Esophagus squamous epithelium (tissue), 5 donors: ENCODE measurements at regions not wholly inside any gene's neighbourhood (a gene's known extent, or its start where the extent isn't known, plus 50 kb on each side); places are given as distances from the start of the nearest gene placed in this dataset.

Experiments
- DNase-seq: peaks from one replicate; lab custom pipeline; 2025; lab: John Stamatoyannopoulos, UW
- H3K27ac ChIP-seq, 4 donors: fragments of 200-600 bp; sonication (generic); one replicate each; pipeline ENCODE4 v1.5.1; 2016 to 2019; ENCODE audit warnings: mild to moderate bottlenecking in 1 of 4
- H3K27me3 ChIP-seq, 4 donors: fragments of 200-600 bp; sonication (generic); 1 replicate in 3 of 4; 2 replicates in 1 of 4; pipeline versions ENCODE4 v1.5.1 to v1.6.0; 2017 to 2021; ENCODE audit warnings: antibody characterized with exemption in 1 of 4
- H3K36me3 ChIP-seq, 3 donors: fragments of 200-600 bp; sonication (generic); one replicate each; pipeline ENCODE4 v1.5.1; 2016 to 2019
- H3K4me1 ChIP-seq, 3 donors: fragments of 200-600 bp; sonication (generic); one replicate each; pipeline ENCODE4 v1.5.1; 2017 to 2019
- H3K4me3 ChIP-seq, 4 donors: fragments of 200-600 bp; sonication (generic); 1 replicate in 3 of 4; 2 replicates in 1 of 4; pipeline ENCODE4 v1.5.1; 2016 to 2019; ENCODE audit warnings: mild to moderate bottlenecking in 2 of 4, moderate library complexity in 1 of 4
- H3K9me3 ChIP-seq, 3 donors: fragments of 200-600 bp; sonication (generic); one replicate each; pipeline ENCODE4 v1.5.1; 2016 to 2019
- POLR2A ChIP-seq, 4 donors: fragments of 450-650 bp; IDR thresholded peaks; one replicate each; pipeline ENCODE4 v1.6.1; 2017; ENCODE audit warnings: antibody characterized with exemption in 4 of 4, mild to moderate bottlenecking in 4 of 4, moderate library complexity in 3 of 4
- WGBS, 2 donors: methylation state at CpG; one replicate each; pipeline ENCODE4 v1.1.5; 2018; 5-methylcytosine and 5-hydroxymethylcytosine counted together
- intact Hi-C: fragments of 100-400 bp; cut with DNase I; formaldehyde crosslinking; loops from one replicate; pipeline ENCODE4 v1.15.0; 2022
- TF ChIP-seq, protein P1 (sequence below), 6 experiments: fragments of 450-650 bp in 4 of 6; fragments of 200-600 bp in 2 of 6; sonication (generic) in 2 of 6; IDR thresholded peaks; one replicate each; pipeline ENCODE4 v1.5.1; 2016 to 2019; ENCODE audit warnings: antibody characterized with exemption in 6 of 6, mild to moderate bottlenecking in 4 of 6, moderate library complexity in 4 of 6
- donor health status: DM: yes; HTN: yes; CAD: no.

DNA sequence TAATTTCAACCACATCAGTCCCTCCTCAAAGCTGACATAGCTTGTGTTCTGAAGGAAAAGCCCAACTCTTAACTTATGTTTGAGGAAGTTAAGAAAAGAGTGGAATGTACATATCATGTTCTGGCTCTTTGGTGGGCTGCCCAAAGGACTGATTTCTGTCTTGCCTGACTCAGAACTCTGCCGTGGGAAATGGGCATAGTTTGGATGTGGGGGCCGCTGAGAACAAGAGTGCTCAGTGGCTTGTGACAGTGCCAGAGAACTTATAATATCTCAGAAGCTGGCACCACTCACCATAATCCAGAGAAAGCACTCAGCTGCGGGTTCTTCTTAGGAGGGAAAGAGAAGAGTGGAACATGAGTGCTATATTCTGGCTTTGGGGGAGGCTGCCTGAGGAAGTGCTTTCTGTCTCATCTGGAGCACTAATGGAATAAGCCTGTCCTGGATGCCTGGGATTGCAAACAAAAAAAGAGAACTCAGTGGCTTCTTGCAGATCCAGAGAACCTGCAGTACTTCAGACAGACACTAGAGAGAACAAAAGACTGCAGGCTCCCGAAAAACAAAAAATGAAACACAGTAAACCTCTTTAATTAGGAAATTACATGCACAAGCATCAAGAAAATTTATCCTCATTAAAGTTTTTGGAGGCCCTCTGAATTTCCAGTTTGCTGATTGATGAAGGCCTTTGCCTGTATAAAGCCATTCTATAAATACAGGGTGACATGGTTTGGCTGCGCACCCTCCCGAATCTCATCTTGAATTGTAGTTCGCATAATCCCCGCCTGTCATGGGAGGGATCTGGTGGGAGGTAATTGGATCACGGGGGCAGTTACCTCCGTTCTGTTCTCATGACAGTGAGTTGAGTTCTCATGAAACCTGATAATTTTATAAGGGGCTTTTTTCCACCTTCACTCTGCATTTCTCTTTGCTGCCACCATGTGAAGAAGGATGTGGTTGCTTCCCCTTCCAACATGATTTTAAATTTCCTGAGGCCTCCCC is 207.0 kb downstream of the DMAC1 start:
- intact Hi-C loops: no loop called here
- no peak for TF ChIP-seq POLR2A (IDR thresholded peaks at IDR 0.05)
- TF ChIP-seq, protein P1, sequence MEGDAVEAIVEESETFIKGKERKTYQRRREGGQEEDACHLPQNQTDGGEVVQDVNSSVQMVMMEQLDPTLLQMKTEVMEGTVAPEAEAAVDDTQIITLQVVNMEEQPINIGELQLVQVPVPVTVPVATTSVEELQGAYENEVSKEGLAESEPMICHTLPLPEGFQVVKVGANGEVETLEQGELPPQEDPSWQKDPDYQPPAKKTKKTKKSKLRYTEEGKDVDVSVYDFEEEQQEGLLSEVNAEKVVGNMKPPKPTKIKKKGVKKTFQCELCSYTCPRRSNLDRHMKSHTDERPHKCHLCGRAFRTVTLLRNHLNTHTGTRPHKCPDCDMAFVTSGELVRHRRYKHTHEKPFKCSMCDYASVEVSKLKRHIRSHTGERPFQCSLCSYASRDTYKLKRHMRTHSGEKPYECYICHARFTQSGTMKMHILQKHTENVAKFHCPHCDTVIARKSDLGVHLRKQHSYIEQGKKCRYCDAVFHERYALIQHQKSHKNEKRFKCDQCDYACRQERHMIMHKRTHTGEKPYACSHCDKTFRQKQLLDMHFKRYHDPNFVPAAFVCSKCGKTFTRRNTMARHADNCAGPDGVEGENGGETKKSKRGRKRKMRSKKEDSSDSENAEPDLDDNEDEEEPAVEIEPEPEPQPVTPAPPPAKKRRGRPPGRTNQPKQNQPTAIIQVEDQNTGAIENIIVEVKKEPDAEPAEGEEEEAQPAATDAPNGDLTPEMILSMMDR (IDR thresholded peaks at IDR 0.05): no peak
- Histone ChIP-seq H3K27ac (no peak overlapping the region), H3K36me3 (no peaks in the 10 kb centered on the region), H3K9me3 (no peaks in the 10 kb centered on the region), H3K27me3 (no peaks in the 10 kb centered on the region), H3K4me3 (no peak overlapping the region), H3K4me1 (no peaks in the 10 kb centered on the region)
- no peak for DNase-seq
- 66 to 76% methylated on average over 10 of the region's 10 CpGs for whole genome bisulfite sequencing, 2 donors

DNA sequence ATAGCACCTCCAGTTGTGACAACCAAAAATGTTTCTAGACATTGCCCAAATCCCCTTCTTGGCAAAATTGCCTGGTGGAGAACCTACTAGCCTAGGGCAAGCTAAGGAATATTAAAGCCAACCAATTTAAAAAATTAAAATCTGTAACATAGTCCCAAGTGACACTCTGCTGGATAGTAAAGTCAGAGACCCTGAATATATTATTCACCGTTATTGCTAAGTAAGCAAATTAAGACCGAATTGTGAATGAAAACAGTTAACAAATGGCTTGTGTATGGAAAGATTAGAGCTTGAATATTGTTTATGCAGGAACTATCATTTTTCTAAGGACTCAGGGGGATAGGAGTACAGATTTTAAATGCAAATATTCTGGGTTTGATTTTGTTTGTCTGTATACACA is 208.1 kb downstream of the DMAC1 start:
- Histone ChIP-seq H3K4me1 (no peaks in the 10 kb centered on the region), H3K9me3 (no peaks in the 10 kb centered on the region), H3K4me3 (no peak overlapping the region), H3K27ac (no peak overlapping the region), H3K36me3 (no peaks in the 10 kb centered on the region), H3K27me3 (no peaks in the 10 kb centered on the region)
- WGBS, 2 donors: 73 to 80% methylated on average over 2 of the region's 2 CpGs
- intact Hi-C loops: no loop called here
- DNase-seq: no peak
- TF ChIP-seq, protein P1 (IDR thresholded peaks at IDR 0.05): no peak
- no peak for TF ChIP-seq POLR2A (IDR thresholded peaks at IDR 0.05)

DNA sequence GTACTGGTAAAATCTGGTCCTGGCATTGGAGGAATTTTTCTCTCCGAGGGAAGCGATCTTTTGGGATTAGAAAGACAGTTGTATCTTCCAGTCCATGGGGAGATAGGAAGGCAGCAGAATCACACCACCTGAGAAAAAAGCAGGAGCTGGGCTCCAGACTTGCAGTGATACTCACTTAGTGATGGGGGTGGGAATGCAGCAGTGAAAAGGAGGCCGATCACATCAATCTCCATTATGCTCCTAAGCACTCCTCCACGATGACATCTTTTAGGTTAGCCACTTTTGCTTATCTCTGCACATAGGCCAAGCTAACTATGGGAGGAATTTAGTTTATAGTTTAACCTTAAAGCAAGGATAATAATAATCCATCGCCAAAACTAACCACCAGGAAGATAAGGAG is 219.0 kb downstream of the DMAC1 start:
- intact Hi-C loops: no loop called here
- Histone ChIP-seq H3K4me3 (no peak overlapping the region), H3K9me3 (no peaks in the 10 kb centered on the region), H3K27me3 (no peaks in the 10 kb centered on the region), H3K36me3 (no peaks in the 10 kb centered on the region), H3K27ac (no peak overlapping the region), H3K4me1 (no peaks in the 10 kb centered on the region)
- no peak for DNase-seq
- WGBS, 2 donors: 70 to 82% methylated on average over 5 of the region's 5 CpGs
- TF ChIP-seq, protein P1 (IDR thresholded peaks at IDR 0.05): no peak
- TF ChIP-seq POLR2A (IDR thresholded peaks at IDR 0.05): no peak

DNA sequence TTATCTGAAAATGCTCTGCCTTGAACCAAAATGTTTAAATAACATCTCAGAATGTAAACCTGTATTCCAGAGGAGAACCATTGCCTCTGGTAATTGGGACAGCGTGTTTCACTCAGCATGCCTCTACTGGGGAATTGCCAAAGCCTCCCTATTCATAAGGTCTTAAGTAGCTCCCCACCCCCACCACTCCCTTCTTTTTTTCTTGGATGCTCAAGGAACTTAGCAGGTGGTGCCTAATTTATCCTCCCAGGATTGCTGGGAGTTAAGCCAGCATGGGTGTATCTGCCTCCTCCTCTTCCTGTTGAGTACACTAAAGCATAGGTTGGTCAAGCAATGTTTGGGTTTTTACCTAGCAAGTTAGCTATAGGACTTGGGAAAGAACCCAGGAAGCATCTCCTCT is 220.2 kb downstream of the DMAC1 start:
- WGBS, 2 donors: 47 to 58% methylated on average over 1 of the region's 1 CpG
- Histone ChIP-seq H3K36me3 (no peaks in the 10 kb centered on the region), H3K27ac (no peak overlapping the region), H3K4me1 (no peaks in the 10 kb centered on the region), H3K27me3 (no peaks in the 10 kb centered on the region), H3K9me3 (no peaks in the 10 kb centered on the region), H3K4me3 (no peak overlapping the region)
- no peak for DNase-seq
- intact Hi-C loops: no loop called here
- no peak for TF ChIP-seq POLR2A (IDR thresholded peaks at IDR 0.05)
- TF ChIP-seq, protein P1 (IDR thresholded peaks at IDR 0.05): no peak

DNA sequence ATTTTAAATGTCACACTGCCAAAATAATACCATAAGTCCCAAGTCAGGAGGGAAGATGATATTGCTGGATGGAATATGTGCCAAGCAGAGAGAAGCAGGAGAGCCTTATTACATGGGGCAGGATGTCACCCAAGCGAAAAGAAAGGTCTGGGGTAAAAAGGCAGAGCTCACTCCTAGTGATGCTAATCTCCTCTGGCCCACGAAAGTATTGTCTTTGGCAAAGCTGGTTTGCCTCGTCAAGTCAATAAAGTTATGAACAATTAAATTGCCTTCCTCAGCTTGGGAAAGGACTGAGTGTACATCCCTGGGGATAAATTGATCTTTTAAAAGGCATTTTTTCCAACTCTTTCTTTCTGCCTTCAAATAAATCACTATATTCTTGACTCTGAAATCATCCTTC is 220.6 kb downstream of the DMAC1 start:
- Histone ChIP-seq H3K4me3 (no peak overlapping the region), H3K27ac (no peak overlapping the region), H3K9me3 (no peaks in the 10 kb centered on the region), H3K4me1 (no peaks in the 10 kb centered on the region), H3K27me3 (no peaks in the 10 kb centered on the region), H3K36me3 (no peaks in the 10 kb centered on the region)
- intact Hi-C loops: no loop called here
- no peak for DNase-seq
- no peak for TF ChIP-seq POLR2A (IDR thresholded peaks at IDR 0.05)
- TF ChIP-seq, protein P1 (IDR thresholded peaks at IDR 0.05): no peak
- WGBS, 2 donors: 45% methylated on average over 3 of the region's 3 CpGs
